SH-SY5Y (cell line): ENCODE measurements at regions not wholly inside any gene's neighbourhood (a gene's known extent, or its start where the extent isn't known, plus 50 kb on each side); places are given as distances from the start of the nearest gene placed in this dataset.

ENCODE experiments used
- GATA2 ChIP-seq: IDR thresholded peaks from 2 replicates; pipeline ENCODE4 v1.6.1; 2011; ENCODE audit warnings: mild to moderate bottlenecking, low read depth, low read length
- GATA3 ChIP-seq: IDR thresholded peaks from 2 replicates; pipeline ENCODE4 v1.6.1; 2011; ENCODE audit warnings: low read depth, mild to moderate bottlenecking, low read length, moderate library complexity

DNA sequence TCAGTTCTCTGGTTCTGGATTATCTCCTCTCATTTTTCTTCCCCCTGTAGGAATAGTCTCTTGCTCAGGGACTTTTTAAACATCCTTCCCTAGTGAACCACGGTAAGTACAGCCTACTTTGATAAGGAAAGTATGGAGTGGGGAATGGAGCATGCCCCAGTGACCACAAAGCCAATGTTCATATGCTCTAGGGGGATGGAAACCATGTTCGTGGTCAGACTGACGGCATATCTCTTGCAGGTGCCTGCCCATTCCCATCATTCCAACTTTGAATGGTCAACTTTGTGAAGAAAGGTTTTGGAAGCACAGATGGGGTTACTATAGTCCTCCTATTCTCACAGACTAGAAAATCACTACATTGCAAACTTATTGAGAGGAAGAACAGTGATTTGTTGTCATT is 332.5 kb upstream of the NCAM1 start:
- TF ChIP-seq GATA2 (no peak), GATA3 (no peak)
